ENCODE measurements at regions not wholly inside any gene's neighbourhood (a gene's known extent, or its start where the extent isn't known, plus 50 kb on each side); places are given as distances from the start of the nearest gene placed in this dataset.
"Not testable (repeated sequence)": the region's sequence is repeated elsewhere in the genome, so short reads cannot be mapped to it uniquely, and the experiment has no call there.

DNA sequence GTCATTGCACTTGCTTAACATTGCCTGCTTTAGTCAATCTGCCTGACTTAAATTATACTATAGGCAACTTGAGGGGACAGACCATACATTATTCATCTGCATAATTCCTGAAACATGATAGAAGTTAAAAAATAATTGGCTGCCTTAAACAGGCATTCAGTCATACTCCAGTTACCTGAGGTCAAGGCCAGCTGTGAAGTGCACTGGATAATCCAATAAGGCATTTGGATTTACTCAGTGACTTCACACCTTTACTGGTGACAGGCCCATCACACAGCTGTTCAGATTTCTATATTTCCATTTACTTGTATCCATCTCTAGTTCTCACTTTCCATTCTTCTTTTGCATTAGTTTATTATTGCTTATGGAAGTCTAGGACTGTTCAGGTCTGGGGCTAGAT is 2341.6 kb downstream of the PCDH7 start:
- DNase-seq: no peak

GRCh38 chr4:33062155-33062806 is 2342.1 kb downstream of the PCDH7 start:
- no peak for DNase-seq

GRCh38 chr4:33063241-33063640 is 2343.1 kb downstream of the PCDH7 start:
- DNase-seq: peak; percentile 50

GRCh38 chr4:33064238-33064637 is 2344.1 kb downstream of the PCDH7 start:
- DNase-seq: no peak

DNA sequence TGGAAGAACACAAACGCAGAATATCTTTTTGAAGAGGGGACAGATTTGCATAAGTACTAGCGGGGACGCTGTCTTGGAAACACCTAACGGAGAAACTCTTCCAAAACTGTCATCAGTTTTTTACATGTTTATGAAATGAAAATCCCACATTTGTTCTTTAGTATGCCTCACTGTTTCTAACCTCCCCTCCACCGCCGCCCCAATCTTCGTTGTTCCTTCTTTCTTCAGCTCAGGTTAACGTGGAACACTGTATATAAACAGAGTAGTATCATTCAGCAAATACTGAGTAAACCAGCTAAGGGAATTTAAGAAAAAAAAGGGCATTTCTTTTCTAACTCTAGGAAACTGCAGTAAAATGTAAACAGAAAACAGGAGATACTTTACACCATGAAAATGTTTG is 2345.6 kb downstream of the PCDH7 start:
- no peak for DNase-seq

DNA sequence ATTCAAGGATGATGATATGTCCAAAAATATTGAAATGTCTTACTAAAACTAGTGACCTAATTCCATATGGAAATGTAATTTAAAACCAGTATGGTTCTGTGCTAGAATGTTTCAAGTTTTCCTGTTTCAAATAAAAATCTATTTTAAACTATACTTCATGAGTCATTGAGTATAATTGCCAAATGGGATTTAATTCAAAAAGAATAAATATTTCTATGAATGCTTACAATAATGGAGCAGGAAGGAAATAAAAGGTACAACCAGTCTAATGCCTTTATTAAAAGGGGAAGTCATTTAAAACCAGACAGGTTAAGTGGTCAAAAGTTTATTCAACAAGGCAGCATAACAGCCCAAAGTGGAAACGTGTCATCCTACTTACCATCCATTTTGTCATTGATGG is 2347.1 kb downstream of the PCDH7 start:
- DNase-seq: no peak

GRCh38 chr4:33068539-33068938 is 2348.4 kb downstream of the PCDH7 start:
- DNase-seq: no peak

GRCh38 chr4:33071535-33071934 is 2351.4 kb downstream of the PCDH7 start:
- no peak for DNase-seq

DNA sequence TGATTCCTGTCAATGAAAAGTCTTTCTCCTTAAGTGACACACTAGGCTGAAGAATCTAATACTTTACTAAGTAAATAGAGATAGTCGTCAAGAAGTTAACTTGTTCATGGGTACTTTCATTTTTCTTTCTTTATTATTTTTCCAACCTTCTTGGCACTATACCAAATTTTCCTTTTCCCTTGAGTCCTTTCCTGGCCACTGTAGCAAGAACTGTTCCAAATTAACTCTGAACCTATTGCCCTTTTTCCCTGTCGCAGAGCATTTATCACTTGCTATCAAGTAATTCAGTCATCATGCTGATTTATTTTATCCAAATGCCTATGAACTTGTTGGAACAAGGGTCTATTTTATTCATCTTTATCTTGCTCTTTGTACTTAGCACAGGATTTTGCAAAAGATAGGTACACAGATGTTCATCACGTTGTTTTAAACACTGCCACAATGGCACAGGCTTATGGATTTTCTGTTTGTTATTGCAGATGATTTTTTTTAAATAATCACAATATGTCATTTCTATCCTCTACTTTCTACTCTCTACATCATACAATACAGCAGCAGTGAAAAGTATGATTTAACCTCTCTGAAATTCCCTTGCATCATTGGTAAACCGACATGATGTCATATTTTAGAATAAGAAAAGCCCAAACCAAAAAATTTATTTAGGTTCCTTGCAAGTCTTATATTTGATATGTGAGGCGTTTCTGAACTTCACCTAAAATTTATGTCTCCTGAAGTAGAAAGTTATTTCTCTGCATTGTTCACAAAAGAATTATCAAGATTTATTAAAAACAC is 2352.3 kb downstream of the PCDH7 start:
- DNase-seq: no peak

GRCh38 chr4:33073811-33074210 is 2353.6 kb downstream of the PCDH7 start:
- DNase-seq: no peak

DNA sequence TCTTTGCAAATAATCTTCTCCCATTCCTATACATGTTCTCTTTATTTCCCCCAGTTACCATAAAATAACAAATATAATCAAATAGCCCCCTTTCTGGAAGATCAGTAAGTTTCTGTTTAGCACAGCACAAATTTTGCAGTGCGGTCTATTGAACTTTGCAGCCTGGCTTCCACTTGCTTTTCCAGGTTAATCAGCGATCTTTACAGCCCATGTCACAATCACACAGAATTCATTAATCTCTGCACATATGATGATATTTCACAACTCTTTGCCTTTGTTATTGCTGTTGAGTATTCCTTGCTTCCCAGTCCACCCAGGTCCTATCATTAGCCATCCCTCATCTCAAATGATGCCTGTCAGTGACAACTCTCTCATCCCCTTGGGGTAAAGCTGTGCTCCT is 2358.0 kb downstream of the PCDH7 start:
- no peak for DNase-seq

GRCh38 chr4:33080275-33080674 is 2360.1 kb downstream of the PCDH7 start:
- DNase-seq: no peak

DNA sequence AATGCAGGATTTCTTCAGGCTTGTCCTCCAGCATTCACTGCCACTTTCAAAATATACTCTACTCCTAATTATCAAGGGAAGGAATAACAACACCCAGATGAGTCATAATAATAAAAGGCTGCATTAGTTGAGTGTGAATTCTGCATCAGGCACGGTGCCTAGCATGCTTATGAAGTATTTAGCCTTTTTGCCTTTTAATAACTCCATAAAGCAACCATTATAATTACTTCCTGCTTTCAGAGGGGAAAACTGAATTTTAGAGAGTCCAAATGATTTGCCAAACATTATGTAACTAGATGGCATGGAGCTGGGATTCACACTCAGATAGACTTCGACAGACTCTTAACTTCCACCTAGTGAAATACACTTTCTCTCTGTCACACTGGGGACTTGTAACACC is 2365.5 kb downstream of the PCDH7 start:
- DNase-seq: no peak

- no peak for DNase-seq
Measured at GRCh38 chr4:33086331-33086925, 2366.3 kb downstream of the PCDH7 start.

DNA sequence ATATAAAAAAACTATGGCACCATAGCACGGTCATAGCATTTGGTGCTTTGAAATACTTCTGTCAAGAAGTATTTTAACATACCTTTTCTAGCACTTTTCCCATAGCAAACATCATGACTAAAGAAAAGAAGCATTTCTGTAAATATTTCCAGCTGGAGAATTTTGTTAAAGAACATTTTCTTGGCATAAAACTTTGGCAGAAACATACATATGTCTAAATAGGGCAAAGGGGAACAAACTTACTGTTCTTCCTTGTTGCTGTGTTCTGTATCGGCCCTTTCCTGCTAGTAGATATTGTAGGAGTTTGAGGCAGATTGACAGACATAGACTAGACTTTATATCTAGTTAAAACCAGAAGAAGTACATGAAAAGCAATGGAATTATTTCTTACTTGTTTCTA is 2368.5 kb downstream of the PCDH7 start:
- no peak for DNase-seq

DNA sequence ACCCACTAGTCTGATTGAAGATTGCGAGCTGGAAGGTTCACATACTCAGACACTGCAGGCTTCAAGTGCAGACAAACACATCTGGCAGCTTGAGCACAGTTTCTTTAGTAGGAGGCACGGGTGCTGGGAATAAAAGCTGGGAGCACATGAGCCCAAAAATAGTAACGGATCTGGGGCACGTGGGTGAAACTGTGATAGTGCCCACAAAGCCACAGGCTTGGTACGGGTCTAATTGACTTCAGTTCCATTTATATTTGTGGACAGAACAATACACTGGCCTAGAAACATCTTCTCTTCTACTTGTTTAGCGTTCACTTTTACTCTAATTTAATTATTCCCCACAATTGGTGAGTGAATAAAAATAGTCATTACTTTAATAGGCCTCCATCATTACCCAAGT is 2370.7 kb downstream of the PCDH7 start:
- DNase-seq: no peak

DNA sequence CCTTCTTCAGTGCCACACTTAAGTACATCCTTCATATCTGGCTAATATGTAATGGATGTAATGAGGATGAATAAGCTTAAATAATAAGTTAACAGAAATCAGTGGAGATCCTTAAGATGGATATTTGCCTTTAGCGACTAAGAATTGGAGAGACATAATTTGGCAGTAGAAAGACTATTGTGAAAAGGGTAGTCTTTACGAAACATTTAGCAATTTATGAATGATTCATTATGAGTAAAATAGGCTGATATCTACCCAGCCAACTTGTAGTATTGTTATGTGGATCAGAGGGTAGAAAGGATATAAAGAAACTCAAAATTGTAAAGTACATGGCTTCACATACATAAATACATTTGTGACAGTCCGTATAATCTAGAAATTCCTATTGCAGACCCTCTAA is 2371.8 kb downstream of the PCDH7 start:
- no peak for DNase-seq

- DNase-seq: no peak
Measured at GRCh38 chr4:33104273-33104672, 2384.1 kb downstream of the PCDH7 start.

GRCh38 chr4:33107814-33108213 is 2387.6 kb downstream of the PCDH7 start:
- DNase-seq: no peak

GRCh38 chr4:33111117-33111516 is 2390.9 kb downstream of the PCDH7 start:
- no peak for DNase-seq

- no peak for DNase-seq
Measured at GRCh38 chr4:33116871-33117270, 2396.7 kb downstream of the PCDH7 start.

DNA sequence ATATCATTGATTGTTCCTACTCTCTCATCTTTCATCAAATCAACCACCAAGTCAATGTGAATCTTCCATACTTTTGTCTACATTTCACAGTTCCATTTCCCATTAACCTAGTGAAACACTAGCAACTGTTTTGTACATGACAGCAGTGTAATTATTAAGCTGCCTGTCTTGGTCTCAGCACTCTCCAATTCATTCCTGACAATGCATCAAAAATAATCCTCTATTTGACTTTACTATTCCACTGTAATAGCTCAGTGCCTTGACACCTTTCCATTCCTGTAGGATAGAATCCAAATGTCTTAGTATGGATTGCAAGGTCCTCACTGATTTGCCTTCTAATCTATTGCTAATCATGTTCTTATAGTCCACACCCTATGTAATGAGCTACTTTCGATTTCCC is 2405.8 kb downstream of the PCDH7 start:
- DNase-seq: no peak

DNA sequence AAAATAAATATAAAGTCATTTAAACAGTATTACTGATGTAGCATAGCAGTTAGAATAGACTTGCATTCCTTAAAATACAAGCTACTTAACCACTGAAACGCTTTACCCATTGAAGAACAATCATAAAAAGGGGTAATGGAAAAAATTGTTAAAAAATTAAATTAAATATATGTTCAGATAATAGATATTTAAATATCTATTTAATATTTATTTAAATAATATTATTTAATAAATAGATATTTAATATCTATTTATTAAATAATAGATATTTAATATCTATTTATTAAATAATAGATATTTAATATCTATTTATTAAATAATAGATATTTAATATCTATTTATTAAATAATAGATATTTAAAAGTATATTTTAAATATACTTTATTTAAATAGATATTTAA is 2410.5 kb downstream of the PCDH7 start:
- not testable (repeated sequence) for DNase-seq

DNA sequence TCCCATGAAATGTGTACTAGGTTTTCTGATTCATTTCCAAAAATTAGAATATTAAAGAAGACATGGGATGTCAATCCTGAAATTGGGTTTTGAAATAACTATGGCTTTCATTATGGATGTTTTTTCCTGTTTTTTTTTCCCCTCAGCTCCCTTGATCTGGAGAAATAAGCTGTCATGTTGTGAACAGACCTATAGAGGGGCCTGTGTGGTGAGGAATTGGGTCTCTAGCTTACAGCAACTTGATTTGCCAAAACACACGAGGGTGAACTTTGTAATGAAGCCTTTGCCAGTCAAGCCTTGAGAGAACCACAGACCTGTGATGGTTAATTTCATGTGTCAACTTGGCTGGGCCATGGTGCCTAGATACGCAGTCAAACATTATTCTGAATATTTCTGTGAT is 2413.6 kb downstream of the PCDH7 start:
- DNase-seq: no peak

All from islet precursor cell (in vitro differentiated cells).